ENCODE measurements at regions not wholly inside any gene's neighbourhood (a gene's known extent, or its start where the extent isn't known, plus 50 kb on each side); places are given as distances from the start of the nearest gene placed in this dataset.
"Not testable (repeated sequence)": the region's sequence is repeated elsewhere in the genome, so short reads cannot be mapped to it uniquely, and the experiment has no call there.

DNA sequence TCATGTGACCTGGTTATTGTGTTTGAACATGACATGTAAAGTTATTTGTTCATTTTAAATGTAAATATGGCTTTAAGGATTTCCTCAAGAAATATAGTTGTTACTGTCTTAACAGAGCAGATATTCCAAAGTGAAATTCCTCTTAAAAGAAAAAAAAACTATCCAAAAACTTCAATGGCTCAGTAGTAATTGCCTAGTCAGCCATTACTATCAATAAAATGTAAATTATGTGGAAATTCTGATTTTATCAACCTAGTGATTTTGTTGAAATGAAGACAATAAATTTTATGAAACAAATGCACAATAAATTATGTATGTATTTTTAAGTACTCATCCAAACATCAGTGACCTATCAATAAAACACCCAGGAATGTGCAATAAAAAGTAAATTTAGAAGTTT is 463.3 kb downstream of the TENT5A start:
- H3K9ac ChIP-seq (ENCODE audit: low read length): no peak overlapping the region
- no peak for TF ChIP-seq EZH2phosphoT487 (IDR thresholded peaks at IDR 0.05; ENCODE audit: low read depth)
- TF ChIP-seq, protein P1, sequence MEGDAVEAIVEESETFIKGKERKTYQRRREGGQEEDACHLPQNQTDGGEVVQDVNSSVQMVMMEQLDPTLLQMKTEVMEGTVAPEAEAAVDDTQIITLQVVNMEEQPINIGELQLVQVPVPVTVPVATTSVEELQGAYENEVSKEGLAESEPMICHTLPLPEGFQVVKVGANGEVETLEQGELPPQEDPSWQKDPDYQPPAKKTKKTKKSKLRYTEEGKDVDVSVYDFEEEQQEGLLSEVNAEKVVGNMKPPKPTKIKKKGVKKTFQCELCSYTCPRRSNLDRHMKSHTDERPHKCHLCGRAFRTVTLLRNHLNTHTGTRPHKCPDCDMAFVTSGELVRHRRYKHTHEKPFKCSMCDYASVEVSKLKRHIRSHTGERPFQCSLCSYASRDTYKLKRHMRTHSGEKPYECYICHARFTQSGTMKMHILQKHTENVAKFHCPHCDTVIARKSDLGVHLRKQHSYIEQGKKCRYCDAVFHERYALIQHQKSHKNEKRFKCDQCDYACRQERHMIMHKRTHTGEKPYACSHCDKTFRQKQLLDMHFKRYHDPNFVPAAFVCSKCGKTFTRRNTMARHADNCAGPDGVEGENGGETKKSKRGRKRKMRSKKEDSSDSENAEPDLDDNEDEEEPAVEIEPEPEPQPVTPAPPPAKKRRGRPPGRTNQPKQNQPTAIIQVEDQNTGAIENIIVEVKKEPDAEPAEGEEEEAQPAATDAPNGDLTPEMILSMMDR (IDR thresholded peaks at IDR 0.05; ENCODE audit: low read depth, low read length): no peak
- no peak overlapping the region for H2AFZ ChIP-seq (ENCODE audit: low read depth, low read length)
- H3K4me2 ChIP-seq (ENCODE audit: low read length): no peak overlapping the region
- H3K4me1 ChIP-seq (ENCODE audit: low read length): no peaks in the 10 kb centered on the region
- H3K4me3 ChIP-seq (ENCODE audit: low read length): no peak overlapping the region
- no peaks in the 10 kb centered on the region for H4K20me1 ChIP-seq (ENCODE audit: insufficient read depth, low read length)
- no peaks in the 10 kb centered on the region for H3K79me2 ChIP-seq (ENCODE audit: low read length)
- no peak overlapping the region for H3K27ac ChIP-seq (ENCODE audit: low read length)
- no peaks in the 10 kb centered on the region for H3K36me3 ChIP-seq (replicated peaks; ENCODE audit: low read depth, low read length)
- no peaks in the 10 kb centered on the region for H3K9me3 ChIP-seq (ENCODE audit: insufficient read depth, low read length)
- no peaks in the 10 kb centered on the region for H3K27me3 ChIP-seq (ENCODE audit: low read depth, low read length)

DNA sequence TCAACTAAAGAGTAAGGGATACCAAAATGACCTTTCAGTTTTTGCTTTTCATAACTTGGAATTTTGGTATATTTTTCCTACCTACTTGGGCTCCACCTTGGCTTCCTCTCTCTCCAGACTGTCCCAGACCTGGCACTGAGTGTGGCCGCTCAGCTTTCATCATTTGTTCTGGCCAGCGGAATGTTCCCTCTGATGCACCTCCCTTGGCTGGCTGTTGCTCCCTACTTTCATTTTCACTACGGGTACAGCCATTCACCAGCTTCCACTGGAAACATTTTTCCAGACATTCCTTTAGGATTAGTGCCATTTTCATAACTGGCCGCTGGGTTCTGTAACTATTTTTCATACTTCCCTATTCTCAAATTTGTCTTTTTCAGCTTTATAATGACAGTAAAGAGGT is 487.4 kb downstream of the TENT5A start:
- Histone ChIP-seq H3K4me3 (ENCODE audit: low read length) (no peak overlapping the region), H3K27ac (ENCODE audit: low read length) (no peak overlapping the region), H3K9ac (ENCODE audit: low read length) (no peak overlapping the region)

DNA sequence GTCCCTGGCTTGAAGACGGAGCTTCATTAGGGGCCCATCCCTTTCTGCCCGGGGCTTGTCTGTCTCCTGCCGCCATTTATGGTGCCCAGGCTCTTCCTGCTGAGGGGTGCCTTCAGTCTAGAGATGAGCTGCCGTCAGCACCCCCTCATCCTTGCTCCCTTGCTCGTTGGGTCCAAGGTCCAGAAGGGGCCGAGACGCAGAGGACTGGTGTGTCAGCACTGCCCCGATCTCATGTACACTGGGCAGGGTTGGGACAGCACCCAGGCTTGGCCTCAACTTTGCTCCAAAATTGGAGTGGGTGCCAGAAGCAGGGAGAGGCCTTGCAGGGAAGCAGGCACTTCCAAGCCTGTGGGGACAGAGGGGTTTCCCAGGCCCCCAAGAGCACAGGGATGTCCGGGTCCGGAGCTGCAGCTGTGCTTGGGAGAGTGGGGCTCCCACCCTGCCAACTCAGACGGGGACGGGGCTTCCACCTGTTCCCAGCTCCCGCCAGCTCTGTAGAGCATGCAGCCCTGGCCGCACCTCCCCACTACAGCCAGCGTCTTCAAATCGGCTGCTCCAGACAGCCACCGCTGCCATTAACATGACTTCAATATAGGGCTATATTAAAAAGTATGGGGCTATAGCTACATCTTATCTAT is 488.8 kb downstream of the TENT5A start:
- no peak for TF ChIP-seq EZH2phosphoT487 (IDR thresholded peaks at IDR 0.05; ENCODE audit: low read depth)
- TF ChIP-seq, protein P1 (IDR thresholded peaks at IDR 0.05; ENCODE audit: low read depth, low read length): no peak
- Histone ChIP-seq H2AFZ (ENCODE audit: low read depth, low read length) (no peak overlapping the region), H3K4me3 (ENCODE audit: low read length) (no peak overlapping the region), H3K9ac (ENCODE audit: low read length) (no peak overlapping the region), H4K20me1 (ENCODE audit: insufficient read depth, low read length) (no peaks in the 10 kb centered on the region), H3K27me3 (ENCODE audit: low read depth, low read length) (no peaks in the 10 kb centered on the region), H3K4me1 (ENCODE audit: low read length) (peaks cover 4% of the 10 kb centered on the region; the same call in 1 of the 2 replicates), H3K4me2 (ENCODE audit: low read length) (no peak overlapping the region), H3K9me3 (ENCODE audit: insufficient read depth, low read length) (no peaks in the 10 kb centered on the region), H3K27ac (ENCODE audit: low read length) (no peak overlapping the region), H3K79me2 (ENCODE audit: low read length) (no peaks in the 10 kb centered on the region), H3K36me3 (replicated peaks; ENCODE audit: low read depth, low read length) (no peaks in the 10 kb centered on the region)

More for the DNA sequence above, 487.4 kb downstream of the TENT5A start:
- TF ChIP-seq, protein P1 (IDR thresholded peaks at IDR 0.05; ENCODE audit: low read depth, low read length): no peak
- no peak for TF ChIP-seq EZH2phosphoT487 (IDR thresholded peaks at IDR 0.05; ENCODE audit: low read depth)
- H2AFZ ChIP-seq (ENCODE audit: low read depth, low read length): no peak overlapping the region
- H3K9me3 ChIP-seq (ENCODE audit: insufficient read depth, low read length): no peaks in the 10 kb centered on the region
- H3K4me2 ChIP-seq (ENCODE audit: low read length): no peak overlapping the region
- H3K36me3 ChIP-seq (replicated peaks; ENCODE audit: low read depth, low read length): no peaks in the 10 kb centered on the region
- no peaks in the 10 kb centered on the region for H3K79me2 ChIP-seq (ENCODE audit: low read length)
- no peaks in the 10 kb centered on the region for H4K20me1 ChIP-seq (ENCODE audit: insufficient read depth, low read length)
- peaks cover 4% of the 10 kb centered on the region; the same call in 1 of the 2 replicates for H3K4me1 ChIP-seq (ENCODE audit: low read length)
- H3K27me3 ChIP-seq (ENCODE audit: low read depth, low read length): no peaks in the 10 kb centered on the region

DNA sequence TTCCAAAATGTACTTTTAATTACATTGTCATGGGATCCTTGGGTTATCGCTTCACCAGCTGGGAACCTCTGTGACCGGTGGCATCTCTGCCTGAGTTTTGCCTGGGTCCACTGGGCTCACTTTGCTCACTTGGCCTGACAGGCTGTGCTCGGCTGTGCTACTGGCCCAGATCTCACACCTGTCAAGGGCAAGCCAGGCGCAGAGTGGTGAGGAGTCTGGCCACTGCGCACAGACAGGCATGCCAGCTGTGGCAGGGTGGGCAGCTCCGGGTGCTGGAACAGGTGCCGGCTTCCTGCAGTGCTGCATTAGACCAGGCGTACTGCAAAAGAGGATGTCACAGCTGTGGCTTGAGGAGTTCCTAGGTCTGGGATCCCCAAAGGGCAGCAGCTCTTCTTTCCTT is 489.8 kb downstream of the TENT5A start:
- H3K4me3 ChIP-seq (ENCODE audit: low read length): no peak overlapping the region
- peaks cover 4% of the 10 kb centered on the region; the same call in 1 of the 2 replicates for H3K4me1 ChIP-seq (ENCODE audit: low read length)
- no peak overlapping the region for H3K27ac ChIP-seq (ENCODE audit: low read length)
- H3K9ac ChIP-seq (ENCODE audit: low read length): no peak overlapping the region
- no peaks in the 10 kb centered on the region for H3K36me3 ChIP-seq (replicated peaks; ENCODE audit: low read depth, low read length)
- no peak overlapping the region for H2AFZ ChIP-seq (ENCODE audit: low read depth, low read length)
- H4K20me1 ChIP-seq (ENCODE audit: insufficient read depth, low read length): no peaks in the 10 kb centered on the region
- H3K79me2 ChIP-seq (ENCODE audit: low read length): no peaks in the 10 kb centered on the region
- no peaks in the 10 kb centered on the region for H3K27me3 ChIP-seq (ENCODE audit: low read depth, low read length)
- H3K9me3 ChIP-seq (ENCODE audit: insufficient read depth, low read length): no peaks in the 10 kb centered on the region; the same call in 1 of the 2 replicates
- TF ChIP-seq, protein P1 (IDR thresholded peaks at IDR 0.05; ENCODE audit: low read depth, low read length): no peak
- no peak for TF ChIP-seq EZH2phosphoT487 (IDR thresholded peaks at IDR 0.05; ENCODE audit: low read depth)
- no peak overlapping the region for H3K4me2 ChIP-seq (ENCODE audit: low read length)

DNA sequence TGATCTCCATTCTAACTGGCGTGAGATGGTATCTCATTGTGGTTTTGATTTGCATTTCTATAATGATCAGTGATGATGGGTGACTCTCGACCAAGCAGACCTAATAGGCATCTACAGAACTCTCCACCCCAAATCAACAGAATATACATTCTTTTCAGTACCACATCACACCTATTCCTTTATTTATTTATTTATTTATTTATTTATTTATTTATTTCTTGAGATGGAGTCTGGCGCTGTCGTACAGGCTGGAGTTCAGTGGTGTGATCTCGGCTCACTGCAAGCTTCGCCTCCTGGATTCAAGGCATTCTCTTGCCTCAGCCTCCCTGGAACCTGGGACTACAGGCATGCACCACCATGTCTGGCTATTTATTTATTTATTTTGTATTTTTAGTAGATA is 496.3 kb downstream of the TENT5A start:
- H3K4me1 ChIP-seq (ENCODE audit: low read length); H3K9ac ChIP-seq (ENCODE audit: low read length); H3K27me3 ChIP-seq (ENCODE audit: low read depth, low read length); H3K27ac ChIP-seq (ENCODE audit: low read length); H3K4me3 ChIP-seq (ENCODE audit: low read length); H3K36me3 ChIP-seq (replicated peaks; ENCODE audit: low read depth, low read length); H3K4me2 ChIP-seq (ENCODE audit: low read length); H3K9me3 ChIP-seq (ENCODE audit: insufficient read depth, low read length); H3K79me2 ChIP-seq (ENCODE audit: low read length); H4K20me1 ChIP-seq (ENCODE audit: insufficient read depth, low read length); H2AFZ ChIP-seq (ENCODE audit: low read depth, low read length): not testable (repeated sequence)
